ENCODE measurements at regions not wholly inside any gene's neighbourhood (a gene's known extent, or its start where the extent isn't known, plus 50 kb on each side); places are given as distances from the start of the nearest gene placed in this dataset.
A peak's percentile ranks its signal among the peaks of the same experiment; 100 is the strongest.

GRCh38 chr20:52242237-52243230 lies 51.0 kb upstream of the ZFP64 start:
- 0 out of 2 replicates have a peak, but pooled peaks have one; percentile 38 for TF ChIP-seq YEATS4 (CRISPR knock-in tag; IDR thresholded peaks at IDR 0.05; ENCODE audit: borderline replicate concordance)
- peak; percentile 55 for TF ChIP-seq STAG1 (CRISPR knock-in tag; IDR thresholded peaks at IDR 0.05)
- TF ChIP-seq MAFF (IDR thresholded peaks at IDR 0.05; ENCODE audit: low read depth, low read length), result peak; percentile 43
- TF ChIP-seq CENPBD1 (CRISPR knock-in tag; IDR thresholded peaks at IDR 0.05; ENCODE audit: borderline replicate concordance, low read depth), result no peak
- peak; percentile 45; the same call in 1 of the 2 replicates for TF ChIP-seq SMC3 (IDR thresholded peaks at IDR 0.05; ENCODE audit: low read length)
- TF ChIP-seq ARID3A (IDR thresholded peaks at IDR 0.05; ENCODE audit: low read depth, low read length), result peak; percentile 51; the same call in 1 of the 2 replicates
- TF ChIP-seq CTCF (CRISPR knock-in tag; IDR thresholded peaks at IDR 0.05), result peak; percentile 45
- peak; percentile 28 to 59; a peak in 3 of 4 replicates for TF ChIP-seq MAFK (conservative IDR thresholded peaks at IDR 0.05 in 1 of 2, IDR thresholded peaks at IDR 0.05 in 1 of 2; ENCODE audit: low read length in 2 of 2)
- TF ChIP-seq ZNF24 (IDR thresholded peaks at IDR 0.05), result 0 out of 2 replicates have a peak, but pooled peaks have one; percentile 16
- no peak for TF ChIP-seq ZNF704 (CRISPR knock-in tag; IDR thresholded peaks at IDR 0.05; ENCODE audit: borderline replicate concordance)
- FAIRE-seq (peak; percentile 60), ATAC-seq (no peak), DNase-seq (ENCODE audit: low spot score) (no peak)
- intact Hi-C loops (cut with micrococcal nuclease; ENCODE audit: unreplicated experiment) (loop anchor here (1.0 to 5.0 kb wide), 4 partner anchors 52 to 975 kb away; partner anchors contain the start of gene ZFP64), in situ Hi-C loops (cut with HindIII; ENCODE audit: extremely low pct_ligation_motif_present, low pct_unique_long_range_greater_than_20kb) (loop anchor here (10.0 kb wide), 1 partner anchor 132 kb away; no protein-coding TSS in a partner anchor)
- no peaks in the 10 kb centered on the region for H3K9me3 ChIP-seq (ENCODE audit: low read length)
- ChIA-PET CTCF (ENCODE audit: low intra/inter-chr PET ratio, low total read pairs) (interaction anchor here (0.6 to 2.3 kb wide), 2 partner anchors 138 to 1450 kb away, joined by 3 to 15 read pairs; no protein-coding TSS in a partner anchor), POLR2A (no interaction called here)
- BruUV-seq (replicated peaks), result no TSS peak
- H3K4me1 ChIP-seq (ENCODE audit: insufficient read depth, low read length), result peaks cover 4% of the 10 kb centered on the region; the same call in 1 of the 2 replicates
- no peak overlapping the region for H2AFZ ChIP-seq (ENCODE audit: low read length)
- no peak overlapping the region for H3K4me3 ChIP-seq (replicated peaks in 1 of 3; ENCODE audit: insufficient read depth in 1 of 3, low read depth in 2 of 3, low read length in 3 of 3)
- H3K4me2 ChIP-seq (ENCODE audit: low read depth, low read length), result no peak overlapping the region
- no peaks in the 10 kb centered on the region for H3K36me3 ChIP-seq (replicated peaks in 1 of 2; ENCODE audit: control insufficient read depth in 1 of 2, insufficient read depth in 2 of 2, low read length in 2 of 2)
- H3K79me2 ChIP-seq (ENCODE audit: insufficient read depth, low read length), result no peaks in the 10 kb centered on the region
- no peak overlapping the region for H3K9ac ChIP-seq (ENCODE audit: insufficient read depth, low read depth, low read length)
- no peaks in the 10 kb centered on the region for H4K20me1 ChIP-seq (ENCODE audit: insufficient read depth, low read length)
- no peak overlapping the region for H3K27ac ChIP-seq (ENCODE audit: extremely low read length, insufficient read depth, low read length)
- 39% methylated on average over 7 of the region's 7 CpGs for WGBS (ENCODE audit: low lambda C conversion rate)
- H3K27me3 ChIP-seq (ENCODE audit: control insufficient read depth in 1 of 2, insufficient read depth in 2 of 2, low read length in 2 of 2), result no peaks in the 10 kb centered on the region; a peak in 1 of 5 replicates
